ENCODE measurements at regions not wholly inside any gene's neighbourhood (a gene's known extent, or its start where the extent isn't known, plus 50 kb on each side); places are given as distances from the start of the nearest gene placed in this dataset.

DNA sequence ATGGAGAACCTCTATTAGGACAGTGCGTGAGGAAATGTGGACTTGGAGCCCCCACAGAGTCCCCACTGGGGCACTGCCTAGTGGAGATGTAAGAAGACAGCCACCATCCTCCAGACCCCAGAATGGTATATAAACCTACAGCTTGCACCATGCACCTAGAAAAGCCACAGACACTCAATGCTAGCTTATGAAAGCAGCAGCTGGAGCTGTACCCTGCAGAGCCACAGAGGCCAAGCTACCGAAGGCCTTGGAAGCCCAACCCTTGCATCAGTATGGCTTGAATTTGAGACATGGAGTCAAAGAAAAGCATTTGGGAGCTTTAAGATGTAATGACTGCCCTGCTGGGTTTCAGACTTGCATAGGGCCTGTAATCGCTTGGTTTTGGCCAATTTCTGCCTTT, 361.3 kb downstream of the ZNF248 start:
- intact Hi-C loops (cut with micrococcal nuclease; ENCODE audit: unreplicated experiment) (no loop called here), in situ Hi-C loops (cut with HindIII; ENCODE audit: extremely low pct_ligation_motif_present, low pct_unique_long_range_greater_than_20kb) (loop anchor here (25.0 kb wide), 1 partner anchor 609 kb away; no protein-coding TSS in a partner anchor)
- POLR2A ChIA-PET = no interaction called here
- no peak overlapping the region for H2AFZ ChIP-seq (ENCODE audit: low read length)
- FAIRE-seq = no peak
- no peak for ATAC-seq
- no peaks in the 10 kb centered on the region for H3K9me3 ChIP-seq (ENCODE audit: low read length)
- H3K4me1 ChIP-seq (ENCODE audit: insufficient read depth, low read length) = no peaks in the 10 kb centered on the region
- no peaks in the 10 kb centered on the region for H4K20me1 ChIP-seq (ENCODE audit: insufficient read depth, low read length)
- no peak overlapping the region for H3K4me3 ChIP-seq (replicated peaks in 1 of 3; ENCODE audit: insufficient read depth in 1 of 3, low read depth in 2 of 3, low read length in 3 of 3)
- 0% methylated on average over 2 of the region's 3 CpGs for whole genome bisulfite sequencing (ENCODE audit: low lambda C conversion rate)
- no peak overlapping the region for H3K27ac ChIP-seq (ENCODE audit: extremely low read length, insufficient read depth, low read length)
- H3K27me3 ChIP-seq (ENCODE audit: control insufficient read depth in 1 of 2, insufficient read depth in 2 of 2, low read length in 2 of 2) = no peaks in the 10 kb centered on the region
- CTCF ChIA-PET (ENCODE audit: low intra/inter-chr PET ratio, low total read pairs) = interaction anchor here (0.7 to 1.7 kb wide), 2 partner anchors 607 to 1861 kb away, joined by 3 to 8 read pairs; no protein-coding TSS in a partner anchor
- TF ChIP-seq ZKSCAN8 (CRISPR knock-in tag; IDR thresholded peaks at IDR 0.05; ENCODE audit: borderline replicate concordance) (no peak), NFIB (CRISPR knock-in tag; IDR thresholded peaks at IDR 0.05; ENCODE audit: borderline replicate concordance) (no peak), MEF2D (CRISPR knock-in tag; IDR thresholded peaks at IDR 0.05) (no peak), ELF3 (CRISPR knock-in tag; IDR thresholded peaks at IDR 0.05) (no peak), SP2 (CRISPR knock-in tag; IDR thresholded peaks at IDR 0.05) (no peak), ZNF768 (CRISPR knock-in tag; IDR thresholded peaks at IDR 0.05) (no peak), ZNF574 (CRISPR knock-in tag; IDR thresholded peaks at IDR 0.05) (no peak), SIN3A (IDR thresholded peaks at IDR 0.05; ENCODE audit: borderline replicate concordance, low read depth, low read length) (no peak), SMAD9 (CRISPR knock-in tag; IDR thresholded peaks at IDR 0.05) (no peak), TRIM24 (CRISPR knock-in tag; IDR thresholded peaks at IDR 0.05) (no peak), TSC22D2 (CRISPR knock-in tag; IDR thresholded peaks at IDR 0.05; ENCODE audit: borderline replicate concordance) (no peak), PCBP1 (IDR thresholded peaks at IDR 0.05; ENCODE audit: borderline replicate concordance, low read depth, low read length) (no peak), ZNF891 (CRISPR knock-in tag; IDR thresholded peaks at IDR 0.05) (no peak), ARNTL (CRISPR knock-in tag; IDR thresholded peaks at IDR 0.05) (no peak), NFYB (CRISPR knock-in tag; IDR thresholded peaks at IDR 0.05) (no peak)
- TF ChIP-seq, protein P1, sequence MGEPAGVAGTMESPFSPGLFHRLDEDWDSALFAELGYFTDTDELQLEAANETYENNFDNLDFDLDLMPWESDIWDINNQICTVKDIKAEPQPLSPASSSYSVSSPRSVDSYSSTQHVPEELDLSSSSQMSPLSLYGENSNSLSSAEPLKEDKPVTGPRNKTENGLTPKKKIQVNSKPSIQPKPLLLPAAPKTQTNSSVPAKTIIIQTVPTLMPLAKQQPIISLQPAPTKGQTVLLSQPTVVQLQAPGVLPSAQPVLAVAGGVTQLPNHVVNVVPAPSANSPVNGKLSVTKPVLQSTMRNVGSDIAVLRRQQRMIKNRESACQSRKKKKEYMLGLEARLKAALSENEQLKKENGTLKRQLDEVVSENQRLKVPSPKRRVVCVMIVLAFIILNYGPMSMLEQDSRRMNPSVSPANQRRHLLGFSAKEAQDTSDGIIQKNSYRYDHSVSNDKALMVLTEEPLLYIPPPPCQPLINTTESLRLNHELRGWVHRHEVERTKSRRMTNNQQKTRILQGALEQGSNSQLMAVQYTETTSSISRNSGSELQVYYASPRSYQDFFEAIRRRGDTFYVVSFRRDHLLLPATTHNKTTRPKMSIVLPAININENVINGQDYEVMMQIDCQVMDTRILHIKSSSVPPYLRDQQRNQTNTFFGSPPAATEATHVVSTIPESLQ (CRISPR knock-in tag; conservative IDR thresholded peaks at IDR 0.05) = no peak
- TF ChIP-seq, protein P2, sequence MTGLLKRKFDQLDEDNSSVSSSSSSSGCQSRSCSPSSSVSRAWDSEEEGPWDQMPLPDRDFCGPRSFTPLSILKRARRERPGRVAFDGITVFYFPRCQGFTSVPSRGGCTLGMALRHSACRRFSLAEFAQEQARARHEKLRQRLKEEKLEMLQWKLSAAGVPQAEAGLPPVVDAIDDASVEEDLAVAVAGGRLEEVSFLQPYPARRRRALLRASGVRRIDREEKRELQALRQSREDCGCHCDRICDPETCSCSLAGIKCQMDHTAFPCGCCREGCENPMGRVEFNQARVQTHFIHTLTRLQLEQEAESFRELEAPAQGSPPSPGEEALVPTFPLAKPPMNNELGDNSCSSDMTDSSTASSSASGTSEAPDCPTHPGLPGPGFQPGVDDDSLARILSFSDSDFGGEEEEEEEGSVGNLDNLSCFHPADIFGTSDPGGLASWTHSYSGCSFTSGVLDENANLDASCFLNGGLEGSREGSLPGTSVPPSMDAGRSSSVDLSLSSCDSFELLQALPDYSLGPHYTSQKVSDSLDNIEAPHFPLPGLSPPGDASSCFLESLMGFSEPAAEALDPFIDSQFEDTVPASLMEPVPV (CRISPR knock-in tag; IDR thresholded peaks at IDR 0.05) = no peak
- no peak overlapping the region for H3K9ac ChIP-seq (ENCODE audit: insufficient read depth, low read depth, low read length)
- no peak for DNase-seq (ENCODE audit: low spot score)
- no peaks in the 10 kb centered on the region for H3K36me3 ChIP-seq (replicated peaks in 1 of 2; ENCODE audit: control insufficient read depth in 1 of 2, insufficient read depth in 2 of 2, low read length in 2 of 2)
- no peaks in the 10 kb centered on the region for H3K79me2 ChIP-seq (ENCODE audit: insufficient read depth, low read length)
- BruUV-seq (replicated peaks) = no TSS peak
- no peak overlapping the region for H3K4me2 ChIP-seq (ENCODE audit: low read depth, low read length)

Data from HepG2 (cell line).